ENCODE measurements at regions not wholly inside any gene's neighbourhood (a gene's known extent, or its start where the extent isn't known, plus 50 kb on each side); places are given as distances from the start of the nearest gene placed in this dataset.

GRCh38 chr2:238703053-238703415 is 144.9 kb upstream of the TWIST2 start:
- POLR2A ChIA-PET = no interaction called here
- 68% methylated on average over 2 of the region's 4 CpGs for WGBS (ENCODE audit: low lambda C conversion rate)
- H3K36me3 ChIP-seq (replicated peaks in 1 of 2; ENCODE audit: control insufficient read depth in 1 of 2, insufficient read depth in 2 of 2, low read length in 1 of 2) = no peaks in the 10 kb centered on the region
- H3K4me2 ChIP-seq = no peak overlapping the region
- H3K9me3 ChIP-seq = no peaks in the 10 kb centered on the region
- H3K9me2 ChIP-seq = no peaks in the 10 kb centered on the region
- no peak for TF ChIP-seq ELF1 (IDR thresholded peaks at IDR 0.05)
- H4K20me1 ChIP-seq (ENCODE audit: insufficient read depth) = no peaks in the 10 kb centered on the region
- H2AFZ ChIP-seq (ENCODE audit: low read depth) = no peak overlapping the region
- CTCF ChIA-PET = no interaction called here
- no peaks in the 10 kb centered on the region for H3K79me2 ChIP-seq (ENCODE audit: insufficient read depth)
- no peak overlapping the region for H3K9ac ChIP-seq
- H3K27me3 ChIP-seq (ENCODE audit: insufficient read depth) = no peaks in the 10 kb centered on the region
- no peak overlapping the region for H3K27ac ChIP-seq (ENCODE audit: low read depth in 2 of 2, low read length in 1 of 2)
- DNase-seq = no peak
- no peak overlapping the region for H3K4me3 ChIP-seq (ENCODE audit: low read depth in 2 of 2, low read length in 1 of 2)
- H3F3A ChIP-seq (replicated peaks; ENCODE audit: insufficient read depth) = no peaks in the 10 kb centered on the region
- H3K4me1 ChIP-seq (ENCODE audit: control insufficient read depth in 1 of 2, insufficient read depth in 2 of 2, low read depth in 1 of 2, low read length in 1 of 2) = no peaks in the 10 kb centered on the region

DNA sequence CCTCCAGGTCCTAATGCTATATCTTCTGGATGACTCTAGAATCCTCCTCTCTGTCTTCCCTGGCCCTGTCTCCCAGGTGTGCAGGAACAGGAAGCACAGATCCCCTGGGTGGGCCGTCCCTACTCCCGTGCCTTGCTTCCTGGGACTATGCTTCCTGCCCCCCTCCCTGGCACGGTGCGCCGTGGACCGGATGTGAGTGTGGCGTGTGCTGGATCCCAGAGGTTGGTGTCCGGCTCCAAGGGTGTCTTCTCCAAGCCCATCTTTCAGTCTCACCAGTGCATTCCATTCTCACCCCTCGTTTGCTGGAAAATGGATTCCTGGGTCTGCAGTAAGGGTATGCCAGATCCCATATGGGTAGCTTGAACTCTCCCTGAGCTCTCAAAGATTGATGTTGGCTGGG is 144.4 kb upstream of the TWIST2 start:
- H3K4me2 ChIP-seq = no peak overlapping the region
- CTCF ChIA-PET = no interaction called here

More for the DNA sequence above, 144.4 kb upstream of the TWIST2 start:
- H3K27me3 ChIP-seq (ENCODE audit: insufficient read depth) = no peaks in the 10 kb centered on the region
- H3K4me3 ChIP-seq (ENCODE audit: low read depth in 2 of 2, low read length in 1 of 2) = no peak overlapping the region
- H3K4me1 ChIP-seq (ENCODE audit: control insufficient read depth in 1 of 2, insufficient read depth in 2 of 2, low read depth in 1 of 2, low read length in 1 of 2) = no peaks in the 10 kb centered on the region
- no peaks in the 10 kb centered on the region for H3K9me3 ChIP-seq
- no peaks in the 10 kb centered on the region for H3F3A ChIP-seq (replicated peaks; ENCODE audit: insufficient read depth)
- H4K20me1 ChIP-seq (ENCODE audit: insufficient read depth) = no peaks in the 10 kb centered on the region
- TF ChIP-seq MXI1 (IDR thresholded peaks at IDR 0.05; ENCODE audit: low read depth, low read length) (no peak), ELF1 (IDR thresholded peaks at IDR 0.05) (no peak), IRF3 (IDR thresholded peaks at IDR 0.05; ENCODE audit: low read depth, low read length) (no peak), CTCF (IDR thresholded peaks at IDR 0.05) (no peak), MAX (IDR thresholded peaks at IDR 0.05; ENCODE audit: low read depth) (no peak), FOSL2 (IDR thresholded peaks at IDR 0.05; ENCODE audit: borderline replicate concordance, low read depth) (no peak), RXRA (IDR thresholded peaks at IDR 0.05; ENCODE audit: borderline replicate concordance, low read depth) (no peak), FOXM1 (IDR thresholded peaks at IDR 0.05; ENCODE audit: low read depth) (no peak), FOXJ3 (CRISPR knock-in tag; IDR thresholded peaks at IDR 0.05) (no peak), TCF12 (IDR thresholded peaks at IDR 0.05) (no peak), RFX5 (IDR thresholded peaks at IDR 0.05; ENCODE audit: low read length) (no peak), GATA2 (CRISPR knock-in tag; IDR thresholded peaks at IDR 0.05) (no peak), NFIC (IDR thresholded peaks at IDR 0.05; ENCODE audit: borderline replicate concordance) (no peak), JUND (IDR thresholded peaks at IDR 0.05) (no peak), EZH2phosphoT487 (IDR thresholded peaks at IDR 0.05; ENCODE audit: borderline replicate concordance, low read depth) (no peak)
- TF ChIP-seq, protein P1, sequence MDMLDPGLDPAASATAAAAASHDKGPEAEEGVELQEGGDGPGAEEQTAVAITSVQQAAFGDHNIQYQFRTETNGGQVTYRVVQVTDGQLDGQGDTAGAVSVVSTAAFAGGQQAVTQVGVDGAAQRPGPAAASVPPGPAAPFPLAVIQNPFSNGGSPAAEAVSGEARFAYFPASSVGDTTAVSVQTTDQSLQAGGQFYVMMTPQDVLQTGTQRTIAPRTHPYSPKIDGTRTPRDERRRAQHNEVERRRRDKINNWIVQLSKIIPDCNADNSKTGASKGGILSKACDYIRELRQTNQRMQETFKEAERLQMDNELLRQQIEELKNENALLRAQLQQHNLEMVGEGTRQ (IDR thresholded peaks at IDR 0.05; ENCODE audit: borderline replicate concordance, low read depth, low read length) = no peak
- DNase-seq = no peak
- POLR2A ChIA-PET = no interaction called here
- WGBS (ENCODE audit: low lambda C conversion rate) = 65% methylated on average over 2 of the region's 9 CpGs
- H3K9me2 ChIP-seq = no peaks in the 10 kb centered on the region
- no peaks in the 10 kb centered on the region for H3K79me2 ChIP-seq (ENCODE audit: insufficient read depth)
- H3K27ac ChIP-seq (ENCODE audit: low read depth in 2 of 2, low read length in 1 of 2) = no peak overlapping the region
- H2AFZ ChIP-seq (ENCODE audit: low read depth) = no peak overlapping the region
- no peak overlapping the region for H3K9ac ChIP-seq
- H3K36me3 ChIP-seq (replicated peaks in 1 of 2; ENCODE audit: control insufficient read depth in 1 of 2, insufficient read depth in 2 of 2, low read length in 1 of 2) = no peaks in the 10 kb centered on the region

All from SK-N-SH (cell line).